ENCODE measurements at regions not wholly inside any gene's neighbourhood (a gene's known extent, or its start where the extent isn't known, plus 50 kb on each side); places are given as distances from the start of the nearest gene placed in this dataset.

DNA sequence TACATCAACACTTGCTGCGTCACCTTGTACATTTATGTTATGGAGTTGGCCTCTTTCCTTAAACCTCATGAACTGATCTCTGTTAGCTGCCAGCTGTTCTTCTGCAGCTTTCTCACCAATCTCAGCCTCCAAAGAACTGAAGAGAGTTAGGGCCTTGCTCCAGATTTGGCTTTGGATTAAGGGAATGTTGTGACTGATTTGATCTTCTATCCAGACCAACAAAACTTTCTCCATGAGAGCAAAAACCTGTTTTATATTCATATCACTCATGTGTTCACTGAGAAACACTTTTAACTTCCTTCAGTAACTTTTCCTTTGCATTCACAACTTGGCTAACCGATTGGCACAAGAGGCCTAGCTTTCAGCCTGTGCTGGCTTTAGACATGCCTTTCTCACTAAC lies 1156.0 kb upstream of the CADM2 start:
- WGBS, 2 donors (ENCODE audit: low coverage in 1 of 2) = 38 to 82% methylated on average over 2 of the region's 2 CpGs
- TF ChIP-seq POLR2A (IDR thresholded peaks at IDR 0.05) (no peak), POLR2AphosphoS5 (IDR thresholded peaks at IDR 0.05) (no peak), EP300 (IDR thresholded peaks at IDR 0.05) (no peak)
- TF ChIP-seq, protein P1, sequence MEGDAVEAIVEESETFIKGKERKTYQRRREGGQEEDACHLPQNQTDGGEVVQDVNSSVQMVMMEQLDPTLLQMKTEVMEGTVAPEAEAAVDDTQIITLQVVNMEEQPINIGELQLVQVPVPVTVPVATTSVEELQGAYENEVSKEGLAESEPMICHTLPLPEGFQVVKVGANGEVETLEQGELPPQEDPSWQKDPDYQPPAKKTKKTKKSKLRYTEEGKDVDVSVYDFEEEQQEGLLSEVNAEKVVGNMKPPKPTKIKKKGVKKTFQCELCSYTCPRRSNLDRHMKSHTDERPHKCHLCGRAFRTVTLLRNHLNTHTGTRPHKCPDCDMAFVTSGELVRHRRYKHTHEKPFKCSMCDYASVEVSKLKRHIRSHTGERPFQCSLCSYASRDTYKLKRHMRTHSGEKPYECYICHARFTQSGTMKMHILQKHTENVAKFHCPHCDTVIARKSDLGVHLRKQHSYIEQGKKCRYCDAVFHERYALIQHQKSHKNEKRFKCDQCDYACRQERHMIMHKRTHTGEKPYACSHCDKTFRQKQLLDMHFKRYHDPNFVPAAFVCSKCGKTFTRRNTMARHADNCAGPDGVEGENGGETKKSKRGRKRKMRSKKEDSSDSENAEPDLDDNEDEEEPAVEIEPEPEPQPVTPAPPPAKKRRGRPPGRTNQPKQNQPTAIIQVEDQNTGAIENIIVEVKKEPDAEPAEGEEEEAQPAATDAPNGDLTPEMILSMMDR (IDR thresholded peaks at IDR 0.05) = no peak
- no peak for ATAC-seq
- no peak overlapping the region for H3K27ac ChIP-seq
- no peak overlapping the region for H3K4me3 ChIP-seq
- H3K9me3 ChIP-seq = no peaks in the 10 kb centered on the region
- H3K27me3 ChIP-seq = no peaks in the 10 kb centered on the region
- H3K4me1 ChIP-seq = no peaks in the 10 kb centered on the region
- no peaks in the 10 kb centered on the region for H3K36me3 ChIP-seq

DNA sequence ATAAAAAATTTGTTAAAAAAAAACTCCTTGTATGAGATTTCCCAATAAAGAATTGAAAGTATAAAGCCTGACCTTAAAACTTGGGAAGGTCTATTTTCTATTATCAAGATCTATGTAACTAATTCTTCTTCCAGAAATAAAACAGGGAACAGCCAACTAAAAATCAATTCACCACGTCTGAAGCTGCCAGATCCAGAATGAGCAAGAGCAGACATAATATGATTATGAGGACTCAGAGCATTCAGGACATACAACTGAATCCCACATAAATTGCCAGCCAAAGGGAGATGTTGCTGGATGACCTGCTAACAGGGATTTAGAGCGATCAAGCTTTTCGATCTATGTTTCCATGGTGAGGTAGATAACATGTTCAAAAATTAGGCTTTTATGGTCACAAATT lies 1151.3 kb upstream of the CADM2 start:
- WGBS, 2 donors (ENCODE audit: low coverage in 1 of 2) = 60 to 74% methylated on average over 3 of the region's 3 CpGs

DNA sequence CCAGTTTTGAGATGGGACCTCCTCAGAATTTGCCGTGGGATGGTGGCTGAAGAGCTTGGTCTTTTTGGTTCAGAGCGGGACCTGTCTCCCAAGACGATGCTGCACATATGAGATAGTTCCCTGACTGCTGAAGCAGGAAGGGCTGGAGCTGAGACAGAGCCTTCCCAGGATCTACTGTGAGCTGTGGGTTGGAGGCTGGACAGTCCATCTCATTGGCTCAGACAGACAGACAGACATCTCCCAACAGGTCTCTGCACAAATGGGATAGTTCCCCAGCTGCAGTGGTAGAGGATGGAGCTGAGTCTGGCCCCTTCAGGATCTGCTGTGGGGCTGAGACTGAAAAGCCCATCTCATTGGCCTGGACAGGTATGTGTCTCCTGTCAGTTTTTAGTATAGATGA lies 1145.6 kb upstream of the CADM2 start:
- no peaks in the 10 kb centered on the region for H3K36me3 ChIP-seq
- no peaks in the 10 kb centered on the region for H3K4me1 ChIP-seq
- no peaks in the 10 kb centered on the region for H3K9me3 ChIP-seq
- no peak overlapping the region for H3K4me3 ChIP-seq
- no peak for ATAC-seq
- WGBS, 2 donors (ENCODE audit: low coverage in 1 of 2) = no CpG with 5 or more reads among the region's 3 CpGs
- no peaks in the 10 kb centered on the region for H3K27me3 ChIP-seq
- H3K27ac ChIP-seq = no peak overlapping the region
- TF ChIP-seq EP300 (IDR thresholded peaks at IDR 0.05) (no peak), POLR2A (IDR thresholded peaks at IDR 0.05) (no peak), POLR2AphosphoS5 (IDR thresholded peaks at IDR 0.05) (no peak)
- TF ChIP-seq, protein P1 (IDR thresholded peaks at IDR 0.05) = no peak

More for the DNA sequence above, 1151.3 kb upstream of the CADM2 start:
- no peak for ATAC-seq
- no peak overlapping the region for H3K4me3 ChIP-seq
- no peaks in the 10 kb centered on the region for H3K36me3 ChIP-seq
- TF ChIP-seq EP300 (IDR thresholded peaks at IDR 0.05) = no peak
- no peak for TF ChIP-seq POLR2A (IDR thresholded peaks at IDR 0.05)
- TF ChIP-seq POLR2AphosphoS5 (IDR thresholded peaks at IDR 0.05) = no peak
- TF ChIP-seq, protein P1 (IDR thresholded peaks at IDR 0.05) = no peak
- H3K4me1 ChIP-seq = no peaks in the 10 kb centered on the region
- H3K9me3 ChIP-seq = no peaks in the 10 kb centered on the region
- no peaks in the 10 kb centered on the region for H3K27me3 ChIP-seq
- no peak overlapping the region for H3K27ac ChIP-seq

DNA sequence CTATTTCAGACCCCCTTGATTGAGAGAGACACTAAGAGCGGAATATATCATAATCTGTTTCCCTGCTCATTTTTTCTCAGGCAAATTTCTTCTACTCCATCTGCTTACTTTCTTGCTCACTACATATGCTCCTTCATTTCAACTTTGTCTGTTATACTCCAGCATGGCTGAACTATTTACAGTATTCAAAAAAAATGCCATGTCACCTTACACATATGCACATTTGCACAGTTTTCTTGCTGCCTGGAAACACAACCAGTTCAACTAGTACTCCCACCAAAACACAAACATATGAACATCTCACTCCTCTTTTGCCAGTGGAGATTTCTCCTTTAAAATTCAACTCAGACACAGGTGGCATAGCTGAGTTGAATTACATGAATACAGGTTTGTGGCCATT lies 1142.1 kb upstream of the CADM2 start:
- H3K36me3 ChIP-seq = no peaks in the 10 kb centered on the region
- H3K9me3 ChIP-seq = no peaks in the 10 kb centered on the region
- H3K4me3 ChIP-seq = no peak overlapping the region
- H3K27ac ChIP-seq = no peak overlapping the region
- ATAC-seq = no peak
- no peaks in the 10 kb centered on the region for H3K4me1 ChIP-seq
- no peaks in the 10 kb centered on the region for H3K27me3 ChIP-seq
- TF ChIP-seq, protein P1 (IDR thresholded peaks at IDR 0.05) = no peak
- TF ChIP-seq POLR2A (IDR thresholded peaks at IDR 0.05) = no peak
- no peak for TF ChIP-seq POLR2AphosphoS5 (IDR thresholded peaks at IDR 0.05)
- TF ChIP-seq EP300 (IDR thresholded peaks at IDR 0.05) = no peak
- WGBS, 2 donors (ENCODE audit: low coverage in 1 of 2) = 92 to 95% methylated on average over 1 of the region's 1 CpG

DNA sequence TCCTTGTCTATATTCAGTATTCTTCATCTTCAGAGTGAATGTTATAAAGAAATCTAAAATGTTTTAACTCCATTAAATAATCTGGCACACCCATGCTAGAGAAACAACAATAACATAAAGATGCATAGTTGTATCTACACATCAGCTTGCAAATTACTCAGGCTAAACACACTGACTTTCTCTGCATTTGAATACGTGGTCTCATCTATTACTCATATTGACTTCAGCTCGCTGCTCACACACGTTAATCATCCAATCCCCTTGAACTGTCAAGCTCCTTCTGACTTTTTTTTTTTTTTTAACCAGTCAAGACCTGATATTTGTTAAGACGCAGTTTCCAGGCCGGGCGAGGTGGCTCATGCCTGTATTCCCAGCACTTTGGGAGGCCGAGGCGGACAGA lies 1137.3 kb upstream of the CADM2 start:
- H3K9me3 ChIP-seq = no peaks in the 10 kb centered on the region
- TF ChIP-seq, protein P1 (IDR thresholded peaks at IDR 0.05) = no peak
- TF ChIP-seq EP300 (IDR thresholded peaks at IDR 0.05) (no peak), POLR2AphosphoS5 (IDR thresholded peaks at IDR 0.05) (no peak), POLR2A (IDR thresholded peaks at IDR 0.05) (no peak)
- H3K36me3 ChIP-seq = no peaks in the 10 kb centered on the region
- 82 to 91% methylated on average over 3 to 7 of the region's 8 CpGs for WGBS, 2 donors (ENCODE audit: low coverage in 1 of 2)
- H3K27ac ChIP-seq = no peak overlapping the region
- no peaks in the 10 kb centered on the region for H3K27me3 ChIP-seq
- H3K4me3 ChIP-seq = no peak overlapping the region
- no peaks in the 10 kb centered on the region for H3K4me1 ChIP-seq
- ATAC-seq = no peak
